Loucy (cell line): ENCODE measurements at regions not wholly inside any gene's neighbourhood (a gene's known extent, or its start where the extent isn't known, plus 50 kb on each side); places are given as distances from the start of the nearest gene placed in this dataset.

Experiments used
- CTCF ChIP-seq: fragments of 200-600 bp; sonication (generic); conservative IDR thresholded peaks from 2 replicates; pipeline ENCODE4 v1.5.1; 2014; ENCODE audit warnings: mild to moderate bottlenecking, antibody characterized with exemption, low read length
- EZH2phosphoT487 ChIP-seq: fragments of 200-600 bp; IDR thresholded peaks from 2 replicates; pipeline ENCODE4 v1.6.1; 2018; ENCODE audit warnings: antibody characterized with exemption, mild to moderate bottlenecking, moderate library complexity, borderline replicate concordance

- TF ChIP-seq CTCF, result no peak
- no peak for TF ChIP-seq EZH2phosphoT487
Measured at GRCh38 chr4:36914106-36914505, 330.4 kb upstream of the NWD2 start.
